ENCODE measurements at regions not wholly inside any gene's neighbourhood (a gene's known extent, or its start where the extent isn't known, plus 50 kb on each side); places are given as distances from the start of the nearest gene placed in this dataset.

DNA sequence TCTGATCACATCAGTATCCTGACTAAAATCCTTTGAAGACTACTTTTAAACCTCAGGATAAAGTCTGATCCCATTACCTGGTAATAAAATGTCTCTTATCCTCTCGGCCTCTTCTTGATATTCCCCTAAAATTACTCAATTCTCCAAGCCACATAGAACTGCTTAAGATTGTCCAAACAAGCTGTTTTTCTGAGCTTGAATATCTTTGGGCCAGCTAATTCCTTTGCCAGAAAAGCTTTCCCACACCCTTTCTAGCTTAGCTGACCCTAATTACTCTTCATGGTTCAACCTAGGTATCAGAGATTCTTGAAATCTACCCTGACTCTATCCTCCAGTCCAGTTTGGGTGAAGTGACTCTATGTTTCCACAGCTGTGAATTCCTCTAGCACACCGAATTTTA is 328.6 kb downstream of the CRPPA start:
- Histone ChIP-seq H3K79me2 (ENCODE audit: control insufficient read depth, low read length) (no peaks in the 10 kb centered on the region), H3K9me3 (ENCODE audit: control insufficient read depth, insufficient read depth, low read length) (no peaks in the 10 kb centered on the region), H3F3A (ENCODE audit: control insufficient read depth, insufficient read depth) (no peaks in the 10 kb centered on the region), H3K36me3 (ENCODE audit: control insufficient read depth, low read length) (no peaks in the 10 kb centered on the region), H3K27ac (ENCODE audit: low read depth, low read length) (no peak overlapping the region), H3K4me3 (ENCODE audit: low read length) (no peak overlapping the region), H4K20me1 (ENCODE audit: control insufficient read depth, insufficient read depth, low read depth, low read length) (no peaks in the 10 kb centered on the region), H3K4me2 (ENCODE audit: low read length) (no peak overlapping the region), H3K4me1 (ENCODE audit: control insufficient read depth, low read length) (no peaks in the 10 kb centered on the region), H3K27me3 (ENCODE audit: control insufficient read depth, low read length) (peaks cover 13% of the 10 kb centered on the region; the same call in 1 of the 2 replicates), H3K9me2 (replicated peaks; ENCODE audit: control insufficient read depth, low read length) (no peaks in the 10 kb centered on the region)
- TF ChIP-seq, protein P1, sequence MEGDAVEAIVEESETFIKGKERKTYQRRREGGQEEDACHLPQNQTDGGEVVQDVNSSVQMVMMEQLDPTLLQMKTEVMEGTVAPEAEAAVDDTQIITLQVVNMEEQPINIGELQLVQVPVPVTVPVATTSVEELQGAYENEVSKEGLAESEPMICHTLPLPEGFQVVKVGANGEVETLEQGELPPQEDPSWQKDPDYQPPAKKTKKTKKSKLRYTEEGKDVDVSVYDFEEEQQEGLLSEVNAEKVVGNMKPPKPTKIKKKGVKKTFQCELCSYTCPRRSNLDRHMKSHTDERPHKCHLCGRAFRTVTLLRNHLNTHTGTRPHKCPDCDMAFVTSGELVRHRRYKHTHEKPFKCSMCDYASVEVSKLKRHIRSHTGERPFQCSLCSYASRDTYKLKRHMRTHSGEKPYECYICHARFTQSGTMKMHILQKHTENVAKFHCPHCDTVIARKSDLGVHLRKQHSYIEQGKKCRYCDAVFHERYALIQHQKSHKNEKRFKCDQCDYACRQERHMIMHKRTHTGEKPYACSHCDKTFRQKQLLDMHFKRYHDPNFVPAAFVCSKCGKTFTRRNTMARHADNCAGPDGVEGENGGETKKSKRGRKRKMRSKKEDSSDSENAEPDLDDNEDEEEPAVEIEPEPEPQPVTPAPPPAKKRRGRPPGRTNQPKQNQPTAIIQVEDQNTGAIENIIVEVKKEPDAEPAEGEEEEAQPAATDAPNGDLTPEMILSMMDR (IDR thresholded peaks at IDR 0.05; ENCODE audit: low read depth, low read length, poor library complexity, severe bottlenecking): no peak
- no peak for TF ChIP-seq EZH2phosphoT487 (IDR thresholded peaks at IDR 0.05; ENCODE audit: borderline replicate concordance, low read length)

DNA sequence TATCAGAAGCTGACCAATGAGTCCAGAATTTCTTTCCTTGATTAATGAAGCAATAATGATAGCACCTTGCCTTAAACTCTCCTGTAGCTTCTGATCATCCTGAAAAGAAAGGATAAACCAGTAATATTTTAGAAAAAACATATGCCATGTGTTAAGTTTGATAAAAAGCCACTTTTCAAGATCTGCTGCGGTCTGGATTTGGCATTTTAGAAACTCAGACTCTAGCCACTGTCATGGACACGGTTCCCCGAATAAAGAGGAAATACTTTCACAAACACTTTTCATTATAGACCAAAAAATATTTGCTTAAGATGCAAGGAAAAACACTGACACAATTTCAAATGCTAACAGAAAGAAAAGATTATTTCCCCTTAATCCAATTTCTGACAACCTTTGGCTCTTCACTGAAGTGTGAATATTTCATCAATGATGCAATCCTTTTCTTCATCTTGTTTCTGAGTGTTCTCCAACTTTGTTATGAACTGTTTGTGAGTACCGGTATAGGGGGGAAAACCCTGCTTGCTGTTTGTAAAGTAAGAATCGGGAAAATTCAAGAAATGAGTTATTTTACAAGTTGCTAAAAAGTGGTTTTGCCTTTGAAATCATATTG is 329.5 kb downstream of the CRPPA start:
- H3K27me3 ChIP-seq (ENCODE audit: control insufficient read depth, low read length): peaks cover 13% of the 10 kb centered on the region; the same call in 1 of the 2 replicates
- H3K4me2 ChIP-seq (ENCODE audit: low read length): no peak overlapping the region
- TF ChIP-seq, protein P1 (IDR thresholded peaks at IDR 0.05; ENCODE audit: low read depth, low read length, poor library complexity, severe bottlenecking): no peak
- TF ChIP-seq EZH2phosphoT487 (IDR thresholded peaks at IDR 0.05; ENCODE audit: borderline replicate concordance, low read length): no peak
- no peaks in the 10 kb centered on the region for H4K20me1 ChIP-seq (ENCODE audit: control insufficient read depth, insufficient read depth, low read depth, low read length)
- H3K79me2 ChIP-seq (ENCODE audit: control insufficient read depth, low read length): no peaks in the 10 kb centered on the region
- H3K4me1 ChIP-seq (ENCODE audit: control insufficient read depth, low read length): no peaks in the 10 kb centered on the region
- H3K4me3 ChIP-seq (ENCODE audit: low read length): no peak overlapping the region
- no peaks in the 10 kb centered on the region for H3K36me3 ChIP-seq (ENCODE audit: control insufficient read depth, low read length)
- H3K9me2 ChIP-seq (replicated peaks; ENCODE audit: control insufficient read depth, low read length): no peaks in the 10 kb centered on the region
- no peaks in the 10 kb centered on the region for H3F3A ChIP-seq (ENCODE audit: control insufficient read depth, insufficient read depth)
- no peaks in the 10 kb centered on the region for H3K9me3 ChIP-seq (ENCODE audit: control insufficient read depth, insufficient read depth, low read length)
- no peak overlapping the region for H3K27ac ChIP-seq (ENCODE audit: low read depth, low read length)

- Histone ChIP-seq H4K20me1 (ENCODE audit: control insufficient read depth, insufficient read depth, low read depth, low read length) (no peaks in the 10 kb centered on the region), H3K27me3 (ENCODE audit: control insufficient read depth, low read length) (peaks cover 13% of the 10 kb centered on the region; the same call in 1 of the 2 replicates)
Measured at GRCh38 chr7:16089801-16090200, 331.5 kb downstream of the CRPPA start.

More at GRCh38 chr7:16089801-16090200, 331.5 kb downstream of the CRPPA start:
- no peak overlapping the region for H3K4me3 ChIP-seq (ENCODE audit: low read length)
- H3K4me1 ChIP-seq (ENCODE audit: control insufficient read depth, low read length): no peaks in the 10 kb centered on the region
- H3F3A ChIP-seq (ENCODE audit: control insufficient read depth, insufficient read depth): no peaks in the 10 kb centered on the region
- no peaks in the 10 kb centered on the region for H3K9me2 ChIP-seq (replicated peaks; ENCODE audit: control insufficient read depth, low read length)
- TF ChIP-seq, protein P1 (IDR thresholded peaks at IDR 0.05; ENCODE audit: low read depth, low read length, poor library complexity, severe bottlenecking): no peak
- no peak for TF ChIP-seq EZH2phosphoT487 (IDR thresholded peaks at IDR 0.05; ENCODE audit: borderline replicate concordance, low read length)
- no peak overlapping the region for H3K27ac ChIP-seq (ENCODE audit: low read depth, low read length)
- no peaks in the 10 kb centered on the region for H3K9me3 ChIP-seq (ENCODE audit: control insufficient read depth, insufficient read depth, low read length)
- no peak overlapping the region for H3K4me2 ChIP-seq (ENCODE audit: low read length)
- H3K79me2 ChIP-seq (ENCODE audit: control insufficient read depth, low read length): no peaks in the 10 kb centered on the region
- H3K36me3 ChIP-seq (ENCODE audit: control insufficient read depth, low read length): no peaks in the 10 kb centered on the region

All from DOHH2 (cell line).